ENCODE measurements at regions not wholly inside any gene's neighbourhood (a gene's known extent, or its start where the extent isn't known, plus 50 kb on each side); places are given as distances from the start of the nearest gene placed in this dataset.
"Not testable (repeated sequence)": the region's sequence is repeated elsewhere in the genome, so short reads cannot be mapped to it uniquely, and the experiment has no call there.

DNA sequence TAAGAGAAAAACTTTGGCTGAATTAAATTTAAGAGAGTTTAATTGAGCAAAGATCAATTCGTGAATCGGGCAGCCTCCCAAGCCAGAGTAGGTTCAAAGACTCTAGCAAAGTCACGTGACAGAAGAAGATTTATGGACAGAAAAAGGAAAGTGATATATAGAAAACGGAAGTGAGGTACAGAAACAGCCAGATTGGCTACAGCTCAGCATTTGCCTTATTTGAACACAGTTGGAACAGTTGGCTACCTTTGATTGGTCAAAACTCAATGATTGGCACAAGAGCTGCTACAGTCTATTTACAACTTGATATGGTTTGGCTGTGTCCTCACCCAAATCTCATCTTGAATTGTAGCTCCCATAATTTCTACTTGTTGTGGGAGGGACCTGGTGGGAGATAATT, 102.6 kb downstream of the PLG start:
- no peaks in the 10 kb centered on the region for H4K20me1 ChIP-seq (ENCODE audit: insufficient read depth)
- no peak for DNase-seq
- H3K27me3 ChIP-seq (replicated peaks; ENCODE audit: insufficient read depth): no peaks in the 10 kb centered on the region
- no peak overlapping the region for H3K4me2 ChIP-seq (ENCODE audit: unreplicated experiment)
- in situ Hi-C loops (cut with MboI): no loop called here
- TF ChIP-seq EZH2 (IDR thresholded peaks at IDR 0.05; ENCODE audit: insufficient read depth, poor library complexity, severe bottlenecking) (no peak), EZH2phosphoT487 (IDR thresholded peaks at IDR 0.05; ENCODE audit: insufficient read depth, low read depth) (no peak)
- H3K4me1 ChIP-seq (ENCODE audit: insufficient read depth): no peaks in the 10 kb centered on the region
- no peak overlapping the region for H3K27ac ChIP-seq
- H3K9me3 ChIP-seq (ENCODE audit: low read depth): no peaks in the 10 kb centered on the region
- 43 to 44% methylated on average over 4 of the region's 4 CpGs for WGBS, 2 experiments (ENCODE audit: low coverage in 1 of 2, low lambda C conversion rate in 2 of 2, missing lambda C conversion rate in 2 of 2)
- no peak overlapping the region for H3K9ac ChIP-seq
- no peak overlapping the region for H3K4me3 ChIP-seq
- no peaks in the 10 kb centered on the region for H3K9me2 ChIP-seq (ENCODE audit: insufficient read depth)
- no peaks in the 10 kb centered on the region for H3F3A ChIP-seq (ENCODE audit: insufficient read depth)
- no peaks in the 10 kb centered on the region for H3K36me3 ChIP-seq (ENCODE audit: low read depth)
- H3K79me2 ChIP-seq (ENCODE audit: insufficient read depth): no peaks in the 10 kb centered on the region
- H2AFZ ChIP-seq: no peak overlapping the region

DNA sequence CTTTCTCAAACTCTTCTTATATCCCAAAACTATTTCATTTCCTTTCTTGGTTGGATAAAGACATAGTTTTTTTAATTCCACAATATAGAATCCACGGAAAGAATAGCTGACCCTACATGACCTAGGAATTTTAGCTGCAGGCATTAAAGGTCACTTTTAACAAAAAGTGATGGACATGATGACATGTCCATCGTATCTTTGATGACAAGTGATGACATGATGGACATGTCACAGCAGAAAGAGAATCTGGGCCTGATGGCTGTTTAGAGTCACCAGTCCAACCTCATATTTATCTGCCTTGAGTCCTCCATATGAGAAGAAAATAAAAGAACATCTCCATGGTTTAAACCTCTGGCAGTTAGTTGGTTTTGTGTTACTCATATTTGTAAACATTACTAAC, 106.2 kb downstream of the PLG start:
- Histone ChIP-seq H3K4me2 (ENCODE audit: unreplicated experiment) (no peak overlapping the region), H3K79me2 (ENCODE audit: insufficient read depth) (no peaks in the 10 kb centered on the region), H3F3A (ENCODE audit: insufficient read depth) (no peaks in the 10 kb centered on the region), H4K20me1 (ENCODE audit: insufficient read depth) (no peaks in the 10 kb centered on the region), H3K9ac (no peak overlapping the region), H3K9me2 (ENCODE audit: insufficient read depth) (no peaks in the 10 kb centered on the region), H3K4me3 (no peak overlapping the region), H3K36me3 (ENCODE audit: low read depth) (no peaks in the 10 kb centered on the region), H3K27me3 (replicated peaks; ENCODE audit: insufficient read depth) (no peaks in the 10 kb centered on the region), H3K4me1 (ENCODE audit: insufficient read depth) (no peaks in the 10 kb centered on the region), H3K9me3 (ENCODE audit: low read depth) (no peaks in the 10 kb centered on the region), H2AFZ (no peak overlapping the region), H3K27ac (no peak overlapping the region)
- no peak for DNase-seq
- in situ Hi-C loops (cut with MboI): no loop called here
- no peak for TF ChIP-seq EZH2phosphoT487 (IDR thresholded peaks at IDR 0.05; ENCODE audit: insufficient read depth, low read depth)
- no peak for TF ChIP-seq EZH2 (IDR thresholded peaks at IDR 0.05; ENCODE audit: insufficient read depth, poor library complexity, severe bottlenecking)
- WGBS, 2 experiments (ENCODE audit: low coverage in 1 of 2, low lambda C conversion rate in 2 of 2, missing lambda C conversion rate in 2 of 2): 33 to 40% methylated on average over 2 of the region's 2 CpGs

DNA sequence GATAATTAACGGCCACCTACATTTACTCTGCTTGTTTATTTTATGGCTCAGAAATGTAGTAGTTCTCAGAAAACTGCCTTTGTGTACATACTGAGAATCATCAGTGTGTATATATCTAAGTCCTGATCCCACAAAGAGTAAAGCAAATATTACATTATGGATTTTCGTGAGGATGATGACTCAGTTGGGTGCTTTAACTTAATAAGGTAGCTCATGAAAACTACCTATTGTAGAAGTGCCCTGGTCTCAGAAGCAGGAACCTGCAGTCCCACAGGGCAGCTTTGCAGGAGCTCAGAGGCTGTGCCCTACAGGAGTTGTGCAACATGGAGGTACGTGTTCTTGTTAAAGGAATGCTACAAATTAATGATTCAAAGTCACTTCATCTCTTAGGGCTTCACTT, 108.2 kb downstream of the PLG start:
- Histone ChIP-seq H3K27ac (no peak overlapping the region), H3K79me2 (ENCODE audit: insufficient read depth) (no peaks in the 10 kb centered on the region), H3F3A (ENCODE audit: insufficient read depth) (no peaks in the 10 kb centered on the region), H3K4me1 (ENCODE audit: insufficient read depth) (no peaks in the 10 kb centered on the region), H3K9ac (no peak overlapping the region), H2AFZ (no peak overlapping the region), H3K9me3 (ENCODE audit: low read depth) (no peaks in the 10 kb centered on the region), H4K20me1 (ENCODE audit: insufficient read depth) (no peaks in the 10 kb centered on the region), H3K4me2 (ENCODE audit: unreplicated experiment) (no peak overlapping the region), H3K36me3 (ENCODE audit: low read depth) (no peaks in the 10 kb centered on the region), H3K9me2 (ENCODE audit: insufficient read depth) (no peaks in the 10 kb centered on the region; the same call in 1 of the 2 replicates), H3K4me3 (no peak overlapping the region), H3K27me3 (replicated peaks; ENCODE audit: insufficient read depth) (no peaks in the 10 kb centered on the region)
- 27 to 29% methylated on average over 3 of the region's 3 CpGs for WGBS, 2 experiments (ENCODE audit: low coverage in 1 of 2, low lambda C conversion rate in 2 of 2, missing lambda C conversion rate in 2 of 2)
- no peak for DNase-seq
- in situ Hi-C loops (cut with MboI): no loop called here
- TF ChIP-seq EZH2phosphoT487 (IDR thresholded peaks at IDR 0.05; ENCODE audit: insufficient read depth, low read depth) (no peak), EZH2 (IDR thresholded peaks at IDR 0.05; ENCODE audit: insufficient read depth, poor library complexity, severe bottlenecking) (no peak)

DNA sequence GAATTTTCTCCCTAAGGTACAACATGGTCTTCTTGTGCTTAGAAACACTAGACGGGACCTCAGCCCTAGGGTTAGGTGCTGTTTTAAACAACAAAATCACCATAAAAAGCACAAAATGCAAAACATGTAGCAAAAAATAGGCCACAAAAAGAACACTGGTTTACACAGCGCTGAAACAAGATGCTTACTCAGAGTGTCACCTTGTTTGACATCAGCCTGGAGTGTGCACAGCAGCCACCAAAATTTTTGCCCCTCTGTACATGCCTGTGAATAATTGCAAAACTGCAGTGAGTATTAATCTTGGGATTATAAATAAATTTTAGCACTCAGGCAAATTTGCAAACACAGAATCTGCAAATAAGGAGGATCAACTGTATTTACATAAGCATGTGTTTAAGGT, 110.1 kb downstream of the PLG start:
- DNase-seq: no peak
- no peak overlapping the region for H3K4me3 ChIP-seq
- no peaks in the 10 kb centered on the region for H3F3A ChIP-seq (ENCODE audit: insufficient read depth)
- no peak overlapping the region for H3K9ac ChIP-seq
- H4K20me1 ChIP-seq (ENCODE audit: insufficient read depth): no peaks in the 10 kb centered on the region
- H3K36me3 ChIP-seq (ENCODE audit: low read depth): no peaks in the 10 kb centered on the region
- H3K9me2 ChIP-seq (ENCODE audit: insufficient read depth): no peaks in the 10 kb centered on the region; the same call in 1 of the 2 replicates
- H3K79me2 ChIP-seq (ENCODE audit: insufficient read depth): no peaks in the 10 kb centered on the region
- TF ChIP-seq EZH2phosphoT487 (IDR thresholded peaks at IDR 0.05; ENCODE audit: insufficient read depth, low read depth) (no peak), EZH2 (IDR thresholded peaks at IDR 0.05; ENCODE audit: insufficient read depth, poor library complexity, severe bottlenecking) (no peak)
- H3K4me1 ChIP-seq (ENCODE audit: insufficient read depth): no peaks in the 10 kb centered on the region
- H3K27ac ChIP-seq: no peak overlapping the region
- H3K4me2 ChIP-seq (ENCODE audit: unreplicated experiment): no peak overlapping the region
- no peak overlapping the region for H2AFZ ChIP-seq
- in situ Hi-C loops (cut with MboI): no loop called here
- H3K9me3 ChIP-seq (ENCODE audit: low read depth): no peaks in the 10 kb centered on the region
- WGBS, 2 experiments (ENCODE audit: low coverage in 1 of 2, low lambda C conversion rate in 2 of 2, missing lambda C conversion rate in 2 of 2): 51 to 57% methylated on average over 2 of the region's 2 CpGs
- H3K27me3 ChIP-seq (replicated peaks; ENCODE audit: insufficient read depth): no peaks in the 10 kb centered on the region

DNA sequence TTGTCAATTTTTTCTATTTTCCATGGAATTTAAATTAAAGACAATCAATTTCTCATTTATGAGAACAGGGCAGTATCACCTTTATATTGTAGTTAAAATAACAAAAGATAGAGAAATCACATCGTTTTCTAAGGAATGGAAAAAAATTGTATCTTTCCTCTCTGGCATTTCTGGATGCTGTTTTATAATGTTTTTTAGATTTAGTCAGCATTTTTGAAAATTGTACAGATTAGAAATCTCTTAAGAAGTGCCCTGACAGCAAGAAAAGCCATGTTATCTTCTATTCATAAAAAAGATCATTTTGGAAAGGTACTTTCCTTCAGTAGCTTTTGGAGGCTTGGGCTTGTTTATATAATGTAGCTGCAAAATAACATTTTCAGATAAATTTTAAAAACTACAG, 116.9 kb downstream of the PLG start:
- in situ Hi-C loops (cut with MboI): no loop called here
- Histone ChIP-seq H3K4me2 (ENCODE audit: unreplicated experiment) (no peak overlapping the region), H3K27ac (no peak overlapping the region), H3K79me2 (ENCODE audit: insufficient read depth) (no peaks in the 10 kb centered on the region), H3K9me3 (ENCODE audit: low read depth) (peaks cover 3% of the 10 kb centered on the region), H3K9me2 (ENCODE audit: insufficient read depth) (no peaks in the 10 kb centered on the region; the same call in 1 of the 2 replicates), H3F3A (ENCODE audit: insufficient read depth) (no peaks in the 10 kb centered on the region), H2AFZ (no peak overlapping the region), H3K4me1 (ENCODE audit: insufficient read depth) (no peaks in the 10 kb centered on the region), H4K20me1 (ENCODE audit: insufficient read depth) (no peaks in the 10 kb centered on the region), H3K36me3 (ENCODE audit: low read depth) (no peaks in the 10 kb centered on the region), H3K4me3 (no peak overlapping the region), H3K27me3 (replicated peaks; ENCODE audit: insufficient read depth) (no peaks in the 10 kb centered on the region), H3K9ac (no peak overlapping the region)
- 8 to 9% methylated on average over 1 of the region's 1 CpG for WGBS, 2 experiments (ENCODE audit: low coverage in 1 of 2, low lambda C conversion rate in 2 of 2, missing lambda C conversion rate in 2 of 2)
- DNase-seq: no peak
- TF ChIP-seq EZH2phosphoT487 (IDR thresholded peaks at IDR 0.05; ENCODE audit: insufficient read depth, low read depth): no peak
- no peak for TF ChIP-seq EZH2 (IDR thresholded peaks at IDR 0.05; ENCODE audit: insufficient read depth, poor library complexity, severe bottlenecking)

DNA sequence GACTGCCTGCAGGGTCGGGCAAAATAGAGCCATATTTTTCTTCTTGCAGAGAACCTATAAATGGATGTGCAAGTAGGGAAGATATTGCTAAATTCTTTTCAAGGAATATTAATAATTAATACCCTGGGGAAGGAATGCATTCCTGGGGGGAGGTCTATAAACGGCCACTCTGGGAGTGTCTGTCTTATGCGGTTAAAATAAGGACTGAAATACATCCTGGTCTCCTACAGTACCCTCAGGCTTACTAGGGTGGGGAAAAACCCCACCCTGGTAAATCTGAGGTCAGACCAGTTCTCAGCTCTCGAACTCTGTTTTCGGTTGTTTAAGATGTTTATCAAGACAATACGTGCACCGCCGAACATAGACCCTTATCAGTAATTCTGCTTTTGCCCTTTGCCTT, 118.6 kb downstream of the PLG start:
- H3F3A ChIP-seq (ENCODE audit: insufficient read depth); DNase-seq; H3K4me1 ChIP-seq (ENCODE audit: insufficient read depth); in situ Hi-C loops (cut with MboI); H3K9me2 ChIP-seq (ENCODE audit: insufficient read depth); H3K9me3 ChIP-seq (ENCODE audit: low read depth); H3K4me3 ChIP-seq; H2AFZ ChIP-seq; H3K9ac ChIP-seq; H3K4me2 ChIP-seq (ENCODE audit: unreplicated experiment); H4K20me1 ChIP-seq (ENCODE audit: insufficient read depth); H3K36me3 ChIP-seq (ENCODE audit: low read depth); H3K79me2 ChIP-seq (ENCODE audit: insufficient read depth); H3K27ac ChIP-seq; H3K27me3 ChIP-seq (replicated peaks; ENCODE audit: insufficient read depth): not testable (repeated sequence)
- 74 to 78% methylated on average over 8 of the region's 8 CpGs for WGBS, 2 experiments (ENCODE audit: low coverage in 1 of 2, low lambda C conversion rate in 2 of 2, missing lambda C conversion rate in 2 of 2)
